GM12892 (cell line): ENCODE measurements at regions not wholly inside any gene's neighbourhood (a gene's known extent, or its start where the extent isn't known, plus 50 kb on each side); places are given as distances from the start of the nearest gene placed in this dataset.

Source experiments
- DNase-seq: peaks from one replicate; pipeline ENCODE4 v3.0.0; 2011; ENCODE audit not compliant: insufficient read length
- FAIRE-seq: peaks from 2 replicates; lab custom pipeline; 2011; peaks lifted over from hg19 to GRCh38; lab: Jason Lieb, UNC
- POLR2A ChIP-seq: IDR thresholded peaks from 2 replicates; pipeline ENCODE4 v1.6.1; 2011; ENCODE audit warnings: low read depth, low read length, control low read depth
- POLR2AphosphoS5 ChIP-seq: IDR thresholded peaks from 2 replicates; pipeline ENCODE4 v1.6.1; 2011; ENCODE audit warnings: low read depth, low read length, control low read depth
- TAF1 ChIP-seq: IDR thresholded peaks from 2 replicates; pipeline ENCODE4 v1.6.1; 2011; ENCODE audit warnings: low read depth, mild to moderate bottlenecking, control low read depth, low read length, borderline replicate concordance

- no peak for FAIRE-seq
- no peak for DNase-seq
- TF ChIP-seq POLR2AphosphoS5: no peak
- no peak for TF ChIP-seq POLR2A
- TF ChIP-seq TAF1: no peak
These were observed 56.4 kb upstream of the SLIT3 start for GRCh38 chr5:169357291-169357690.

- DNase-seq (no peak), FAIRE-seq (no peak)
- TF ChIP-seq POLR2AphosphoS5 (no peak), TAF1 (no peak)
These were observed 55.9 kb upstream of the SLIT3 start for GRCh38 chr5:169356811-169357210.

GRCh38 chr5:169356181-169356580 is 55.2 kb upstream of the SLIT3 start:
- no peak for FAIRE-seq
- TF ChIP-seq TAF1 (no peak), POLR2AphosphoS5 (no peak), POLR2A (no peak)
- no peak for DNase-seq

GRCh38 chr5:169354921-169355320 is 54.0 kb upstream of the SLIT3 start:
- FAIRE-seq: no peak
- DNase-seq: no peak
- no peak for TF ChIP-seq POLR2AphosphoS5

GRCh38 chr5:169354263-169354662 is 53.3 kb upstream of the SLIT3 start:
- no peak for TF ChIP-seq TAF1
- no peak for TF ChIP-seq POLR2AphosphoS5
- no peak for TF ChIP-seq POLR2A
- FAIRE-seq (no peak), DNase-seq (no peak)

- no peak for TF ChIP-seq POLR2AphosphoS5
- TF ChIP-seq POLR2A: no peak
- no peak for TF ChIP-seq TAF1
- DNase-seq (no peak), FAIRE-seq (no peak)
These were observed 52.0 kb upstream of the SLIT3 start for GRCh38 chr5:169352901-169353300.

GRCh38 chr5:169351721-169352120 is 50.8 kb upstream of the SLIT3 start:
- FAIRE-seq (no peak), DNase-seq (no peak)
- TF ChIP-seq POLR2AphosphoS5 (no peak), TAF1 (no peak), POLR2A (no peak)

- no peak for TF ChIP-seq POLR2A
- TF ChIP-seq TAF1: no peak
- TF ChIP-seq POLR2AphosphoS5: no peak
- FAIRE-seq (no peak), DNase-seq (no peak)
These were observed 49.9 kb upstream of the SLIT3 start for GRCh38 chr5:169350759-169351240.
